ENCODE measurements at regions not wholly inside any gene's neighbourhood (a gene's known extent, or its start where the extent isn't known, plus 50 kb on each side); places are given as distances from the start of the nearest gene placed in this dataset.
"Not testable (repeated sequence)": the region's sequence is repeated elsewhere in the genome, so short reads cannot be mapped to it uniquely, and the experiment has no call there.

- Histone ChIP-seq H3K27ac (no peak overlapping the region), H3K4me1 (no peaks in the 10 kb centered on the region), H3K4me3 (no peak overlapping the region), H3K36me3 (no peaks in the 10 kb centered on the region), H3K27me3 (no peaks in the 10 kb centered on the region), H3K9me3 (peaks cover 0 to 4% (median 1%) of the 10 kb centered on the region in 4 donors)
- no peak for ATAC-seq (ENCODE audit: low FRiP score in 2 of 2)
- DNase-seq = no peak
- TF ChIP-seq CTCF (IDR thresholded peaks at IDR 0.05) (no peak), POLR2AphosphoS5 (IDR thresholded peaks at IDR 0.05) (no peak), EP300 (IDR thresholded peaks at IDR 0.05) (no peak), POLR2A (IDR thresholded peaks at IDR 0.05) (no peak)
These were observed 316.2 kb downstream of the PTPRC start for GRCh38 chr1:198955085-198955484.

DNA sequence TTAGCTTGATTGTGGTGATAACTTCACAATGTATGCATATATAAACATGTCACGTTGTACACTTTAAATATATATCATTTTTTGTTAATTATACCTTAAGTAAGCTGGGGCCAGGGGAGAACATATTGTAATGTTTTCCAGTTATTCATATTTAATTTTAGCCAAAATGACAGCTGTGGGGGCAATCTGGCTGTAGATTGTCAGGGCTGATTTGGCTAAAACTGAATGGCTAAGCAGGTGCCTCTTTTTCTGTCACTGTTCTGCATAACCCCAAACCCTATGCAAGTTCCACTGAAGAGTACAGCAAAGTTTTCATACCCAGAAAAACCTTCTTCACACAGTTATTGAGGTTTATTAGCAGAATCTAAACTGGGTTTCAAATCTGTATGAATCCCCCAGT is 318.2 kb downstream of the PTPRC start:
- TF ChIP-seq POLR2A (IDR thresholded peaks at IDR 0.05) = no peak
- TF ChIP-seq EP300 (IDR thresholded peaks at IDR 0.05) = no peak
- no peak for TF ChIP-seq POLR2AphosphoS5 (IDR thresholded peaks at IDR 0.05)
- no peak for TF ChIP-seq CTCF (IDR thresholded peaks at IDR 0.05)
- peaks cover 0 to 4% (median 1%) of the 10 kb centered on the region in 4 donors for H3K9me3 ChIP-seq
- DNase-seq (no peak), ATAC-seq (ENCODE audit: low FRiP score in 2 of 2) (no peak)
- no peak overlapping the region for H3K4me3 ChIP-seq
- H3K4me1 ChIP-seq = no peaks in the 10 kb centered on the region
- H3K27ac ChIP-seq = no peak overlapping the region
- no peaks in the 10 kb centered on the region for H3K27me3 ChIP-seq
- WGBS, 2 donors = 78 to 83% methylated on average over 1 of the region's 1 CpG
- H3K36me3 ChIP-seq = no peaks in the 10 kb centered on the region

- WGBS, 2 donors = 78 to 80% methylated on average over 3 of the region's 3 CpGs
These were observed 320.2 kb downstream of the PTPRC start for GRCh38 chr1:198959032-198959431.

GRCh38 chr1:198959676-198960075 is 320.8 kb downstream of the PTPRC start:
- Histone ChIP-seq H3K9me3 (peaks cover 0 to 4% (median 1%) of the 10 kb centered on the region in 4 donors), H3K27me3 (no peaks in the 10 kb centered on the region), H3K4me3 (no peak overlapping the region), H3K4me1 (no peaks in the 10 kb centered on the region), H3K27ac (no peak overlapping the region), H3K36me3 (no peaks in the 10 kb centered on the region)
- TF ChIP-seq EP300 (IDR thresholded peaks at IDR 0.05) (no peak), POLR2AphosphoS5 (IDR thresholded peaks at IDR 0.05) (no peak), CTCF (IDR thresholded peaks at IDR 0.05) (no peak), POLR2A (IDR thresholded peaks at IDR 0.05) (no peak)
- DNase-seq (no peak), ATAC-seq (ENCODE audit: low FRiP score in 2 of 2) (no peak)
- WGBS, 2 donors = 84 to 87% methylated on average over 2 of the region's 2 CpGs

More at GRCh38 chr1:198959032-198959431, 320.2 kb downstream of the PTPRC start:
- Histone ChIP-seq H3K9me3 (peaks cover 0 to 4% (median 1%) of the 10 kb centered on the region in 4 donors), H3K4me1 (no peaks in the 10 kb centered on the region), H3K36me3 (no peaks in the 10 kb centered on the region), H3K27me3 (no peaks in the 10 kb centered on the region), H3K27ac (no peak overlapping the region), H3K4me3 (no peak overlapping the region)
- no peak for DNase-seq
- TF ChIP-seq POLR2AphosphoS5 (IDR thresholded peaks at IDR 0.05) = no peak
- no peak for TF ChIP-seq EP300 (IDR thresholded peaks at IDR 0.05)
- no peak for TF ChIP-seq POLR2A (IDR thresholded peaks at IDR 0.05)
- TF ChIP-seq CTCF (IDR thresholded peaks at IDR 0.05) = no peak
- no peak for ATAC-seq (ENCODE audit: low FRiP score in 2 of 2)

DNA sequence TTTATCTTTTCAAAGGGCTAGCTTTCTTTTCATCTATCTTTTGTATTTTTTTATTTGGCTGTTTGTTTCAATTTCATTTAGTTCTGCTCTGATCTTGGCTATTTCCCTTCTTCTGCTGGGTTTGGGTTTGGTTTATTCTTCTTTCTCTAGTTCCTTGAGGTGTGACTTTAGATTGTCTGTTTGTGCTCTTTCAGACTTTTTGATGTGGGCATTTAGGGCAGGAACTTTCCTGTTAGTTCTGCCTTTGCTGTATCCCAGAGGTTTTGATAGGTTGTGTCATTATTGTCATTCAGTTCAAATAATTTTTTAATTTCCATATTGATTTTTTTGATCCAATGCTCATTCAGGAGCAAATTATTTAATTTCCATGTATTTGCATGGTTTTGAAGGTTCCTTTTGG is 325.0 kb downstream of the PTPRC start:
- not testable (repeated sequence) for ATAC-seq (ENCODE audit: low FRiP score in 2 of 2); H3K4me3 ChIP-seq; H3K27ac ChIP-seq; H3K4me1 ChIP-seq; H3K36me3 ChIP-seq; H3K9me3 ChIP-seq; DNase-seq; H3K27me3 ChIP-seq

Measured in upper lobe of left lung (tissue), 6 donors.